ENCODE measurements at regions not wholly inside any gene's neighbourhood (a gene's known extent, or its start where the extent isn't known, plus 50 kb on each side); places are given as distances from the start of the nearest gene placed in this dataset.

- Histone ChIP-seq H3K4me1 (ENCODE audit: control insufficient read depth, insufficient read depth, low read length) (no peaks in the 10 kb centered on the region), H3K36me3 (ENCODE audit: control insufficient read depth, insufficient read depth, low read length) (no peaks in the 10 kb centered on the region), H4K8ac (ENCODE audit: low read depth in 2 of 2, low read length in 2 of 2) (no peak overlapping the region), H4K5ac (ENCODE audit: low read depth, low read length) (no peak overlapping the region), H4K91ac (ENCODE audit: insufficient read depth, low read depth, low read length) (no peak overlapping the region), H2BK20ac (ENCODE audit: low read depth, low read length) (no peak overlapping the region), H2AK9ac (replicated peaks; ENCODE audit: low read depth, low read length, poor library complexity) (no peak overlapping the region), H3K79me1 (ENCODE audit: low read depth in 1 of 2, low read length in 2 of 2) (no peaks in the 10 kb centered on the region), H2BK5ac (ENCODE audit: low read depth, low read length, poor library complexity, severe bottlenecking) (no peak overlapping the region), H3K9ac (ENCODE audit: low read depth, low read length) (no peak overlapping the region), H3K14ac (replicated peaks; ENCODE audit: low read depth, low read length) (no peak overlapping the region), H3K4ac (ENCODE audit: low read depth, low read length) (no peak overlapping the region), H3K9me1 (ENCODE audit: insufficient read depth, low read length) (no peaks in the 10 kb centered on the region), H3K4me2 (ENCODE audit: low read depth, low read length) (no peak overlapping the region), H4K20me1 (ENCODE audit: insufficient read depth, low read length) (no peaks in the 10 kb centered on the region), H3K9me3 (ENCODE audit: control insufficient read depth, insufficient read depth, low read length) (peaks cover 10% of the 10 kb centered on the region; the same call in 1 of the 2 replicates), H3K27me3 (ENCODE audit: control insufficient read depth, insufficient read depth, low read length) (no peaks in the 10 kb centered on the region), H3K56ac (ENCODE audit: extremely low read depth, insufficient read depth, low read length) (no peak overlapping the region), H3K27ac (ENCODE audit: insufficient read depth, low read length) (no peak overlapping the region), H3K18ac (ENCODE audit: low read depth, low read length) (no peak overlapping the region), H2BK120ac (ENCODE audit: low read depth, low read length) (no peak overlapping the region), H3K23ac (ENCODE audit: low read depth, low read length) (no peak overlapping the region), H3K4me3 (ENCODE audit: insufficient read depth, low read depth, low read length) (no peak overlapping the region), H2AK5ac (ENCODE audit: low read depth, low read length) (no peak overlapping the region), H2AFZ (replicated peaks; ENCODE audit: low read length, poor library complexity) (no peak overlapping the region), H2BK15ac (ENCODE audit: low read depth, low read length) (no peak overlapping the region)
- ChIA-PET CTCF (no interaction called here), POLR2A (ENCODE audit: unreplicated experiment) (no interaction called here)
- WGBS, 2 experiments (ENCODE audit: extremely low coverage in 2 of 2, insufficient read length in 1 of 2), result 14% methylated on average over 1 of the region's 1 CpG; no CpG with 5 or more reads in 1 of the 2 experiments
- ATAC-seq (ENCODE audit: low read depth) (no peak), DNase-seq (no peak)
- no TSS peak for BruUV-seq (replicated peaks)
- intact Hi-C loops (cut with micrococcal nuclease) (no loop called here), in situ Hi-C loops (cut with MboI; ENCODE audit: low sequenced_read_pairs) (no loop called here), dilution Hi-C loops (cut with HindIII; ENCODE audit: low sequenced_read_pairs, unreplicated experiment) (no loop called here)
- TF ChIP-seq RAD21 (IDR thresholded peaks at IDR 0.05; ENCODE audit: low read length) (no peak), BHLHE40 (IDR thresholded peaks at IDR 0.05; ENCODE audit: low read depth, low read length) (no peak), RFX5 (IDR thresholded peaks at IDR 0.05; ENCODE audit: low read depth, low read length) (no peak), CEBPB (IDR thresholded peaks at IDR 0.05; ENCODE audit: low read depth, low read length) (no peak), NFE2L2 (IDR thresholded peaks at IDR 0.05; ENCODE audit: low read depth, low read length) (no peak), USF2 (IDR thresholded peaks at IDR 0.05; ENCODE audit: low read depth, low read length) (no peak), SMC3 (IDR thresholded peaks at IDR 0.05; ENCODE audit: low read depth, low read length) (no peak), MAFK (IDR thresholded peaks at IDR 0.05; ENCODE audit: low read depth, low read length) (no peak)
These were observed 658.7 kb downstream of the KCNJ3 start for GRCh38 chr2:155357172-155357571.

All from IMR-90 (cell line).